GM19468 (cell line): ENCODE measurements at regions not wholly inside any gene's neighbourhood (a gene's known extent, or its start where the extent isn't known, plus 50 kb on each side); places are given as distances from the start of the nearest gene placed in this dataset.
"Not testable (repeated sequence)": the region's sequence is repeated elsewhere in the genome, so short reads cannot be mapped to it uniquely, and the experiment has no call there.

Source experiments
- ATAC-seq: cut with Tn5 transposase; IDR thresholded peaks from one replicate; pipeline ENCODE4 v1.9.1; 2021; ENCODE audit warnings: mild to moderate bottlenecking, moderate library complexity, moderate number of reproducible peaks; ENCODE audit not compliant: unreplicated experiment; ENCODE audit errors: extremely low read depth

GRCh38 chr2:142306131-142306530, 175.3 kb upstream of the LRP1B start:
- no peak for ATAC-seq

GRCh38 chr2:142300517-142300916, 169.7 kb upstream of the LRP1B start:
- no peak for ATAC-seq

GRCh38 chr2:142299021-142299420, 168.2 kb upstream of the LRP1B start:
- no peak for ATAC-seq

- no peak for ATAC-seq
These were observed 163.4 kb upstream of the LRP1B start for GRCh38 chr2:142294225-142294624.

GRCh38 chr2:142291969-142292368, 161.2 kb upstream of the LRP1B start:
- ATAC-seq, result no peak

GRCh38 chr2:142290931-142291330, 160.1 kb upstream of the LRP1B start:
- no peak for ATAC-seq

- no peak for ATAC-seq
These were observed 155.8 kb upstream of the LRP1B start for GRCh38 chr2:142286618-142287017.

GRCh38 chr2:142285480-142285879, 154.7 kb upstream of the LRP1B start:
- no peak for ATAC-seq

- not testable (repeated sequence) for ATAC-seq
These were observed 153.5 kb upstream of the LRP1B start for GRCh38 chr2:142284336-142284735.

- ATAC-seq, result no peak
These were observed 150.0 kb upstream of the LRP1B start for GRCh38 chr2:142280831-142281230.

- no peak for ATAC-seq
These were observed 140.2 kb upstream of the LRP1B start for GRCh38 chr2:142270990-142271389.

GRCh38 chr2:142270291-142270690, 139.5 kb upstream of the LRP1B start:
- no peak for ATAC-seq

GRCh38 chr2:142259356-142259755, 128.5 kb upstream of the LRP1B start:
- no peak for ATAC-seq

GRCh38 chr2:142254031-142254430, 123.2 kb upstream of the LRP1B start:
- ATAC-seq, result no peak

GRCh38 chr2:142241016-142241415, 110.2 kb upstream of the LRP1B start:
- ATAC-seq, result no peak

GRCh38 chr2:142236181-142236580, 105.4 kb upstream of the LRP1B start:
- no peak for ATAC-seq

GRCh38 chr2:142234741-142235140, 103.9 kb upstream of the LRP1B start:
- no peak for ATAC-seq

- ATAC-seq, result no peak
These were observed 92.5 kb upstream of the LRP1B start for GRCh38 chr2:142223309-142223708.

- no peak for ATAC-seq
These were observed 91.9 kb upstream of the LRP1B start for GRCh38 chr2:142222715-142223114.

- ATAC-seq, result no peak
These were observed 90.1 kb upstream of the LRP1B start for GRCh38 chr2:142220901-142221300.

- no peak for ATAC-seq
These were observed 89.4 kb upstream of the LRP1B start for GRCh38 chr2:142220239-142220638.

GRCh38 chr2:142218471-142218870, 87.7 kb upstream of the LRP1B start:
- no peak for ATAC-seq

- ATAC-seq, result no peak
These were observed 87.0 kb upstream of the LRP1B start for GRCh38 chr2:142217804-142218203.
